ENCODE measurements at regions not wholly inside any gene's neighbourhood (a gene's known extent, or its start where the extent isn't known, plus 50 kb on each side); places are given as distances from the start of the nearest gene placed in this dataset.

DNA sequence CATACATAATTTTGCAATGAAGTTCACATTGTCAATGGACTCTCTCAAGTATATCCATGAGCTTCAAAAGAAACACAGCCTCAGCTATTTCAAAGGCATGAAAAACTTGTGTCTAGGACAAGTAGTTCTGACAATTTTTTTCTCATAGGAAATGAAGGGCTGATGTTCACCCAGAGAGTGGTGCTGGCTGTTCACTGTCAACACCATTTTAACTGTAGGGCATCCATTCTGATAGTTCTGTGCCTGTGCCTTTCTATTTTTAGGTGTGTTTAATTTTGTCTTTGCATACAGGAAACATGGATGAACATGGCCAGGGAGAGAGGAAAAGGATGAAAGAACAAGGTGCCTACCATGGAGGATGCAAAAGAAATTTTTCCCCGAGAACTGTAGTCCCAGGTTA is 135.3 kb upstream of the MAP9 start:
- no peaks in the 10 kb centered on the region for H3F3A ChIP-seq (ENCODE audit: low read depth)
- Mint-ChIP-seq H3K27ac (no peak overlapping the region), H3K4me1 (peaks cover 3% of the 10 kb centered on the region), H3K9me3 (no peaks in the 10 kb centered on the region), H3K4me3 (no peak overlapping the region), H3K36me3 (no peaks in the 10 kb centered on the region), H3K27me3 (ENCODE audit: insufficient read depth, low read depth) (peaks cover 2% of the 10 kb centered on the region)
- no peak overlapping the region for H3K27ac ChIP-seq
- H3K4me2 ChIP-seq = no peak overlapping the region
- H3K36me3 ChIP-seq = no peaks in the 10 kb centered on the region
- H3K9me3 ChIP-seq (ENCODE audit: low read depth) = no peaks in the 10 kb centered on the region
- H3K4me3 ChIP-seq = no peak overlapping the region
- no peak overlapping the region for H2AFZ ChIP-seq (replicated peaks)
- H3K27me3 ChIP-seq = no peaks in the 10 kb centered on the region
- H3K9ac ChIP-seq = no peak overlapping the region
- H3K4me1 ChIP-seq = no peaks in the 10 kb centered on the region
- H4K20me1 ChIP-seq (ENCODE audit: low read depth) = no peaks in the 10 kb centered on the region
- TF ChIP-seq CTCF (IDR thresholded peaks at IDR 0.05) = no peak
- TF ChIP-seq EZH2phosphoT487 (IDR thresholded peaks at IDR 0.05) = no peak
- no peak for TF ChIP-seq EZH2 (IDR thresholded peaks at IDR 0.05)
- DNase-seq (ENCODE audit: low spot score) = no peak
- H3K79me2 ChIP-seq (ENCODE audit: low read depth) = no peaks in the 10 kb centered on the region

GRCh38 chr4:155510771-155511170 is 134.0 kb upstream of the MAP9 start:
- Histone ChIP-seq H3K79me2 (ENCODE audit: low read depth) (no peaks in the 10 kb centered on the region), H3K9ac (no peak overlapping the region), H3K27me3 (no peaks in the 10 kb centered on the region), H3K4me2 (no peak overlapping the region), H2AFZ (replicated peaks) (no peak overlapping the region), H3K27ac (no peak overlapping the region), H4K20me1 (ENCODE audit: low read depth) (no peaks in the 10 kb centered on the region), H3K4me3 (no peak overlapping the region), H3K9me3 (ENCODE audit: low read depth) (no peaks in the 10 kb centered on the region), H3F3A (ENCODE audit: low read depth) (no peaks in the 10 kb centered on the region), H3K4me1 (no peaks in the 10 kb centered on the region), H3K36me3 (no peaks in the 10 kb centered on the region)
- H3K4me3 Mint-ChIP-seq = no peak overlapping the region
- H3K9me3 Mint-ChIP-seq = no peaks in the 10 kb centered on the region
- TF ChIP-seq EZH2phosphoT487 (IDR thresholded peaks at IDR 0.05) = no peak
- TF ChIP-seq EZH2 (IDR thresholded peaks at IDR 0.05) = no peak
- no peak for TF ChIP-seq CTCF (IDR thresholded peaks at IDR 0.05)
- no peaks in the 10 kb centered on the region for H3K36me3 Mint-ChIP-seq
- no peak for DNase-seq (ENCODE audit: low spot score)
- H3K27ac Mint-ChIP-seq = no peak overlapping the region
- peaks cover 2% of the 10 kb centered on the region for H3K27me3 Mint-ChIP-seq (ENCODE audit: insufficient read depth, low read depth)
- peaks cover 3% of the 10 kb centered on the region for H3K4me1 Mint-ChIP-seq

- no peaks in the 10 kb centered on the region for H3F3A ChIP-seq (ENCODE audit: low read depth)
- Mint-ChIP-seq H3K36me3 (no peaks in the 10 kb centered on the region), H3K27me3 (ENCODE audit: insufficient read depth, low read depth) (no peaks in the 10 kb centered on the region), H3K4me1 (peaks cover 3% of the 10 kb centered on the region), H3K9me3 (no peaks in the 10 kb centered on the region), H3K27ac (no peak overlapping the region), H3K4me3 (no peak overlapping the region)
- H3K4me1 ChIP-seq = no peaks in the 10 kb centered on the region
- H3K27me3 ChIP-seq = no peaks in the 10 kb centered on the region
- H3K4me2 ChIP-seq = no peak overlapping the region
- no peaks in the 10 kb centered on the region for H3K79me2 ChIP-seq (ENCODE audit: low read depth)
- H3K9me3 ChIP-seq (ENCODE audit: low read depth) = no peaks in the 10 kb centered on the region
- no peaks in the 10 kb centered on the region for H3K36me3 ChIP-seq
- TF ChIP-seq CTCF (IDR thresholded peaks at IDR 0.05) (no peak), EZH2phosphoT487 (IDR thresholded peaks at IDR 0.05) (no peak), EZH2 (IDR thresholded peaks at IDR 0.05) (no peak)
- H4K20me1 ChIP-seq (ENCODE audit: low read depth) = no peaks in the 10 kb centered on the region
- no peak overlapping the region for H3K9ac ChIP-seq
- no peak overlapping the region for H2AFZ ChIP-seq (replicated peaks)
- no peak overlapping the region for H3K4me3 ChIP-seq
- no peak overlapping the region for H3K27ac ChIP-seq
- DNase-seq (ENCODE audit: low spot score) = no peak
Observed at GRCh38 chr4:155509555-155509954, 132.8 kb upstream of the MAP9 start.

DNA sequence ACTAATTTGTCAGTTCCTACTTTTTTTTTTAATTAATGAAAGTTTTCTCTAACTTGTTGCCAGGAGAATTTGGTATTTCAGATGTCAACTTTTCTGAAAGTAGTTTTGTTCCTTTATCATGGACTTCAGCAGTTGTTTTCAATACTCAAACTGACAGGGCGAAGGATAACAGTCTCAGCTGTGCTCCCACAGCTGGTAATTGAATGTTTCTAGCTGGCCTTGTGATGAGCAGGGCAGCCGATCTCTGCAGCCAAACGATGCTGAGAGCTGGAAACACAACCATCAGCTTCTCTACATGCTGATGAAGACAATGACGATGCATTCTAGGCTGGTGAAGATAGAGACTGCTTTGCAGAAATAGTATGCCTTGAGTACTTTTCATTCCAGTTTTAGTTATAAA is 130.0 kb upstream of the MAP9 start:
- no peaks in the 10 kb centered on the region for H3K9me3 ChIP-seq (ENCODE audit: low read depth)
- H3K9ac ChIP-seq = no peak overlapping the region
- H3K27me3 ChIP-seq = no peaks in the 10 kb centered on the region
- no peak overlapping the region for H3K27ac ChIP-seq
- H3K4me3 ChIP-seq = no peak overlapping the region
- no peak overlapping the region for H3K27ac Mint-ChIP-seq
- H3K4me1 ChIP-seq = no peaks in the 10 kb centered on the region
- no peak overlapping the region for H3K4me2 ChIP-seq
- no peaks in the 10 kb centered on the region for H3K9me3 Mint-ChIP-seq
- no peaks in the 10 kb centered on the region for H3K79me2 ChIP-seq (ENCODE audit: low read depth)
- peaks cover 3% of the 10 kb centered on the region for H3K4me1 Mint-ChIP-seq
- no peaks in the 10 kb centered on the region for H3K36me3 ChIP-seq
- no peak overlapping the region for H3K4me3 Mint-ChIP-seq
- H3K27me3 Mint-ChIP-seq (ENCODE audit: insufficient read depth, low read depth) = no peaks in the 10 kb centered on the region
- H4K20me1 ChIP-seq (ENCODE audit: low read depth) = no peaks in the 10 kb centered on the region
- H2AFZ ChIP-seq (replicated peaks) = no peak overlapping the region
- no peaks in the 10 kb centered on the region for H3K36me3 Mint-ChIP-seq
- no peak for DNase-seq (ENCODE audit: low spot score)
- H3F3A ChIP-seq (ENCODE audit: low read depth) = no peaks in the 10 kb centered on the region
- TF ChIP-seq EZH2phosphoT487 (IDR thresholded peaks at IDR 0.05) (no peak), CTCF (IDR thresholded peaks at IDR 0.05) (no peak), EZH2 (IDR thresholded peaks at IDR 0.05) (no peak)

All from neural progenitor cell (in vitro differentiated cells).